Ishikawa (cell line): ENCODE measurements at regions not wholly inside any gene's neighbourhood (a gene's known extent, or its start where the extent isn't known, plus 50 kb on each side); places are given as distances from the start of the nearest gene placed in this dataset.

Experiments
- CEBPB ChIP-seq: IDR thresholded peaks from 2 replicates; pipeline ENCODE4 v1.6.1; 2012
- CREB1 ChIP-seq: IDR thresholded peaks from 2 replicates; pipeline ENCODE4 v1.6.1; 2012; ENCODE audit warnings: low read depth
- EGR1 ChIP-seq: IDR thresholded peaks from 2 replicates; pipeline ENCODE4 v1.6.1; 2012
- EP300 ChIP-seq: IDR thresholded peaks from 2 replicates; pipeline ENCODE4 v1.6.1; 2012; ENCODE audit warnings: borderline replicate concordance
- FOXM1 ChIP-seq: IDR thresholded peaks from 2 replicates; pipeline ENCODE4 v1.6.1; 2012; ENCODE audit warnings: low read depth, borderline replicate concordance
- NFIC ChIP-seq: IDR thresholded peaks from 2 replicates; pipeline ENCODE4 v1.6.1; 2012
- RAD21 ChIP-seq: IDR thresholded peaks from 2 replicates; pipeline ENCODE4 v1.6.1; 2012; ENCODE audit warnings: low read depth
- TAF1 ChIP-seq: IDR thresholded peaks from 2 replicates; pipeline ENCODE4 v1.6.1; 2012; ENCODE audit warnings: low read depth, mild to moderate bottlenecking
- TCF12 ChIP-seq: IDR thresholded peaks from 2 replicates; pipeline ENCODE4 v1.6.1; 2012; ENCODE audit warnings: low read depth
- TEAD4 ChIP-seq: IDR thresholded peaks from 2 replicates; pipeline ENCODE4 v1.6.1; 2012
- YY1 ChIP-seq: IDR thresholded peaks from 2 replicates; pipeline ENCODE4 v1.6.1; 2012; ENCODE audit warnings: low read depth
- ZBTB7A ChIP-seq: IDR thresholded peaks from 2 replicates; pipeline ENCODE4 v1.6.1; 2012; ENCODE audit warnings: low read depth
- TF ChIP-seq, protein P1 (sequence below): IDR thresholded peaks from 2 replicates; pipeline ENCODE4 v1.6.1; 2012; ENCODE audit warnings: low read depth, mild to moderate bottlenecking
- TF ChIP-seq, protein P2 (sequence below): IDR thresholded peaks from 2 replicates; pipeline ENCODE4 v1.6.1; 2012
- TF ChIP-seq, protein P3 (sequence below): IDR thresholded peaks from 2 replicates; pipeline ENCODE4 v1.6.1; 2012

DNA sequence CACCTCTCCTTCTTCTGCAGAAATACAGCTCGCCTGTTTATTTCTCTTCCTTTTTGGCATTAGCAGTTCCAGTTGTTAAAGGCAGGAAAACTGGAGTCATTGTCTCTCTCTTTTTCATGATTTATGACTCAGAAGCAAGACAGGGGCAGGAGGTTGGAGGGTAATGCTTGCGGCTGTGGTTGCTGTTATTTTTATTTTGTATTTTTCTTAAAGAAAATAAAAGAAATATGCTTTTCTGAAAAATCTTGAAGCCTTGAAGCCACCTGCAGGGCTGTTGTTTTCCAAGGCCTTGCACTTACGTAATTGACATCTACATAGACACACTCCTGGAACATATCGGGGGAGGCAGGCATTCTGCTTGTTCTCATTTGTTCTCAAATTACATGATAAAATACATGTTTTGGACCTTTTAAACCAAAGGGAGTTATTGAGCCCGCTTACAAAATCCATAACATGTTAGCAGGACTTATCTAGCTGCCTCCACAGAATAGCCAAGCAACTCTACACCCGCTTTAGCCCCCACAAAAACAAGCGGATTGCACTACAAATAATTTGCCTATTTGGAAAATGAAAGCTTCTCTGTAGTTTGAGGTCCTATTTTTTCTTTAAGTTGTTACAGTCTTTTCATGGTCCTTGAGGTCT, 1004.6 kb upstream of the NR2F2 start:
- TF ChIP-seq CREB1 = no peak

DNA sequence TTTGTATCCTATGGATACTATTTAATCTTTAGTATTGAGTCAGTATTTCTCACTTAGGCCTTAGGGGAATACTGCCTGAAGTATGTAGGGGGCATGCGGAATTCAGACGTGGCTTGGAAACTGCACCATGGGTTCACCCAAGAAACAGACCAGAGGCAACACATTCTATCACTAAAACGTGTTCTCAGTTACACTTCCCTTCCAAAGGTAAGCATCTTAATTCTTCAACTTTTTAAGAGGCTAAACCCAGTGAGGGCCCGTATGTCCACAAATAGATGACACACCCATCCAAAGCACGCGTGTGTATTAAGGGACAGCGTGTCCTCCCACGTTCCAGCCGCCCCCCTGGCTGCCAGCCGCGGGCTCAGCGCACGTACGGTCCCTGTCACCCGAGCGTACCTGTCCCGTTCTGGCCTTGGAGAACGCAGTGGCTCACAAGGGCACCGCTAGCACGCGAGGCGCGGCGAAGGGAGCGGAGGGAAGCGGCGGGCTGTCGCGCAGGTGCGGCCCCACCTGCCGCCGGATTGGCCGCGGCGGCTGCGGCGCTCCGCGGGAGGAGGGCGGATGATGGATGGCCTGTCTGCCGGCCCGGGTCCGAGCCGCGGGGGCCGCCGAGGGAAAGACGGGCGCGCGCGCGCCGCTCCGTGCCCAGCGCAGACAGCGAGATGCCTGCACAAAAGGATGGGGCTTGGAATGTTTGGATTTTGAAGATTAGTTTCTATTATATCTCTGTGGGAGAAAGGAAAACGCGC, 1003.9 kb upstream of the NR2F2 start:
- TF ChIP-seq RAD21 (no peak), EGR1 (no peak), TAF1 (no peak), CREB1 (no peak), NFIC (no peak), FOXM1 (no peak), TCF12 (no peak), TEAD4 (no peak), CEBPB (no peak), ZBTB7A (no peak), EP300 (no peak), YY1 (no peak)
- TF ChIP-seq, protein P1, sequence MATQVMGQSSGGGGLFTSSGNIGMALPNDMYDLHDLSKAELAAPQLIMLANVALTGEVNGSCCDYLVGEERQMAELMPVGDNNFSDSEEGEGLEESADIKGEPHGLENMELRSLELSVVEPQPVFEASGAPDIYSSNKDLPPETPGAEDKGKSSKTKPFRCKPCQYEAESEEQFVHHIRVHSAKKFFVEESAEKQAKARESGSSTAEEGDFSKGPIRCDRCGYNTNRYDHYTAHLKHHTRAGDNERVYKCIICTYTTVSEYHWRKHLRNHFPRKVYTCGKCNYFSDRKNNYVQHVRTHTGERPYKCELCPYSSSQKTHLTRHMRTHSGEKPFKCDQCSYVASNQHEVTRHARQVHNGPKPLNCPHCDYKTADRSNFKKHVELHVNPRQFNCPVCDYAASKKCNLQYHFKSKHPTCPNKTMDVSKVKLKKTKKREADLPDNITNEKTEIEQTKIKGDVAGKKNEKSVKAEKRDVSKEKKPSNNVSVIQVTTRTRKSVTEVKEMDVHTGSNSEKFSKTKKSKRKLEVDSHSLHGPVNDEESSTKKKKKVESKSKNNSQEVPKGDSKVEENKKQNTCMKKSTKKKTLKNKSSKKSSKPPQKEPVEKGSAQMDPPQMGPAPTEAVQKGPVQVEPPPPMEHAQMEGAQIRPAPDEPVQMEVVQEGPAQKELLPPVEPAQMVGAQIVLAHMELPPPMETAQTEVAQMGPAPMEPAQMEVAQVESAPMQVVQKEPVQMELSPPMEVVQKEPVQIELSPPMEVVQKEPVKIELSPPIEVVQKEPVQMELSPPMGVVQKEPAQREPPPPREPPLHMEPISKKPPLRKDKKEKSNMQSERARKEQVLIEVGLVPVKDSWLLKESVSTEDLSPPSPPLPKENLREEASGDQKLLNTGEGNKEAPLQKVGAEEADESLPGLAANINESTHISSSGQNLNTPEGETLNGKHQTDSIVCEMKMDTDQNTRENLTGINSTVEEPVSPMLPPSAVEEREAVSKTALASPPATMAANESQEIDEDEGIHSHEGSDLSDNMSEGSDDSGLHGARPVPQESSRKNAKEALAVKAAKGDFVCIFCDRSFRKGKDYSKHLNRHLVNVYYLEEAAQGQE = no peak
- TF ChIP-seq, protein P2, sequence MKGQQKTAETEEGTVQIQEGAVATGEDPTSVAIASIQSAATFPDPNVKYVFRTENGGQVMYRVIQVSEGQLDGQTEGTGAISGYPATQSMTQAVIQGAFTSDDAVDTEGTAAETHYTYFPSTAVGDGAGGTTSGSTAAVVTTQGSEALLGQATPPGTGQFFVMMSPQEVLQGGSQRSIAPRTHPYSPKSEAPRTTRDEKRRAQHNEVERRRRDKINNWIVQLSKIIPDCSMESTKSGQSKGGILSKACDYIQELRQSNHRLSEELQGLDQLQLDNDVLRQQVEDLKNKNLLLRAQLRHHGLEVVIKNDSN = no peak
- TF ChIP-seq, protein P3, sequence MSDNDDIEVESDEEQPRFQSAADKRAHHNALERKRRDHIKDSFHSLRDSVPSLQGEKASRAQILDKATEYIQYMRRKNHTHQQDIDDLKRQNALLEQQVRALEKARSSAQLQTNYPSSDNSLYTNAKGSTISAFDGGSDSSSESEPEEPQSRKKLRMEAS = no peak

DNA sequence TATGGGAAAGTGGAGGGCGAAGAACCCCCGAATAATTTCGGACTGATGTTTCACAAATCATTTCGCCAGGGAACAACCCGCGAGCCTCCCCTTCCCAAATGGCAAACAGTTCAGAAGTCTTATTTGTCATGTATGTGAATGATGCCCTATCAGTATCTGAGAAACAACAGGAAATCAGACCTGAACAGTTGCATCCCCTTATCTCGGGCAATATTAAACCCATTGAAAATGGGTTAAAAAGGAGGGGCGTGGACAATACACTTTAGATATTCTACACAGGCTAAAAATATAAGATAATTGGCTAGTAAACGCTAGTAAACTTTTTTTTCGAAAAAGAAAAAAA, 1003.3 kb upstream of the NR2F2 start:
- TF ChIP-seq ZBTB7A (no peak), CREB1 (no peak)
- TF ChIP-seq, protein P2 = no peak

DNA sequence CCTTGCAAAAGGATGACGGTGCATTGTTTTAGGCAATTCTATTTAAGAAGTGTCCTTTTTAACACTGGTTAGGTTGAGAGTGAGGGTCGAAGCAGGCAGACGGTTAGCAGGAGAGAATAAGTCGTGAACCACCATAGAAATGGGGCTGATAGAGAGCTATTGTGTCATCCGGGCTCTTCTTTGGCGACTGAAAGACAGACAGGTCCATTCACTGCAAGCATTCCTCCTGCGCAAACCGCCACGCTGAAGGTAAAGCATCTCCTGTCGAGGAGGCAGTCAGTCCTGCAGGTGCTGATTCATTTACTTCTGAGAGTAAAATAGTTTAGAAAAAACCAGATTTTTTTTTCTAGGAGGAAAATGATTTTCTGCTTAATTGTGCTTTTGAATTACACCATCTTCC, 1002.8 kb upstream of the NR2F2 start:
- TF ChIP-seq NFIC = no peak

DNA sequence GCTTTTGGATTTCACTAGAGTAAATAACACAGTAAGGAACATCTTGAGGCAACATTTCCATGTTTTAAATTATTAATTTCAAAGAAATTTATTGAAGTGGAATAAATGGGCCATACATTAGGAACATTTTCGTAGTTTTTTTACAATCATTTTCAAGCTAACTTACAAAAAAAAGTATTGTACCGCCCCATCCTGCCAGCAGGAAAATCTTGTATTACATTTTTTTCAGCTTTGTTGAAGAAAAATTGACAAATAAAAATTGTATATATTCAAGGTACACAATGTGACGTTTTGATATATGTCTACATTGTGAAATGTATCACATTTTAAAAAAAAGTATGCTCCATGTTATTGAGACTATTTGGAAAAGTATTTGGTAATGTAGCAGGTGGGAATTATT, 1001.9 kb upstream of the NR2F2 start:
- TF ChIP-seq EP300 (no peak), TEAD4 (no peak), TAF1 (no peak), CREB1 (no peak), NFIC (no peak), ZBTB7A (no peak), YY1 (no peak), CEBPB (no peak), EGR1 (no peak)
- TF ChIP-seq, protein P3 = no peak
- TF ChIP-seq, protein P1 = no peak

DNA sequence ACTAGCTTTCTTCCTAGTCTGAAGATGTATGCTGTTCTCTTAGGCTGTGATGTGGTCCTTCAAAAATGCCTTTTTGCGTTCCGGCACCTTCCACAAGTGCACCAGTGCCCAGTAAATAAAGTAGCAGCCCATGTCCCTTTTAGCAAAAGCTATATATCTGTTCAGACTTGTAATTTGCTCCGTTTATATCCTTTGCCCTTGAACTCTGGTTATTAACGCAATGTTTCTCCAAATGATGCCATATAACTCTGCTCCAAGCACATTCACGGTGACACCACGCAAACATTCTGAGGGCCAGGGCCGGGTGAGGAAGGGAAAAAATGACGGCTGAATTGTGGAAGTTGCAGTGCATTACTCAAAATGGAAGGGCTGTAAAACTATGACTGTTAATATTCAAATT, 1001.1 kb upstream of the NR2F2 start:
- no peak for TF ChIP-seq FOXM1
- TF ChIP-seq ZBTB7A = no peak
- TF ChIP-seq, protein P3 = no peak
- no peak for TF ChIP-seq EGR1
- TF ChIP-seq CEBPB = no peak
- no peak for TF ChIP-seq YY1
- TF ChIP-seq TEAD4 = no peak
- no peak for TF ChIP-seq EP300
- TF ChIP-seq CREB1 = no peak
- no peak for TF ChIP-seq RAD21
- TF ChIP-seq NFIC = no peak
